NCI-H345 treated with DMSO at 0.1 percent for 48 hours (cell line): ENCODE measurements at regions not wholly inside any gene's neighbourhood (a gene's known extent, or its start where the extent isn't known, plus 50 kb on each side); places are given as distances from the start of the nearest gene placed in this dataset.

Source experiments
- DNase-seq: peaks from one replicate; lab custom pipeline; 2025; ENCODE audit not compliant: unreplicated experiment; lab: John Stamatoyannopoulos, UW

- DNase-seq: no peak
These were observed 263.8 kb downstream of the SYK start for GRCh38 chr9:91065231-91066041.

- DNase-seq: no peak
These were observed 264.4 kb downstream of the SYK start for GRCh38 chr9:91066042-91066415.

GRCh38 chr9:91066856-91067255 is 265.2 kb downstream of the SYK start:
- no peak for DNase-seq

- no peak for DNase-seq
These were observed 265.8 kb downstream of the SYK start for GRCh38 chr9:91067306-91067860.

- no peak for DNase-seq
These were observed 269.8 kb downstream of the SYK start for GRCh38 chr9:91071184-91071990.

GRCh38 chr9:91073049-91073810 is 271.6 kb downstream of the SYK start:
- DNase-seq: peak; percentile 17

- no peak for DNase-seq
These were observed 272.5 kb downstream of the SYK start for GRCh38 chr9:91073811-91074771.

- DNase-seq: no peak
These were observed 273.2 kb downstream of the SYK start for GRCh38 chr9:91074866-91075265.

- no peak for DNase-seq
These were observed 273.7 kb downstream of the SYK start for GRCh38 chr9:91075279-91075678.

- no peak for DNase-seq
These were observed 276.2 kb downstream of the SYK start for GRCh38 chr9:91077624-91078368.

- no peak for DNase-seq
These were observed 276.7 kb downstream of the SYK start for GRCh38 chr9:91078369-91078695.

- no peak for DNase-seq
These were observed 279.0 kb downstream of the AUH start for GRCh38 chr9:91082731-91083130.

- DNase-seq: no peak
These were observed 276.7 kb downstream of the AUH start for GRCh38 chr9:91084896-91085516.

- DNase-seq: no peak
These were observed 276.0 kb downstream of the AUH start for GRCh38 chr9:91085517-91086291.

GRCh38 chr9:91086657-91087461 is 274.9 kb downstream of the AUH start:
- DNase-seq: no peak

- no peak for DNase-seq
These were observed 274.3 kb downstream of the AUH start for GRCh38 chr9:91087462-91087759.

- no peak for DNase-seq
These were observed 272.2 kb downstream of the AUH start for GRCh38 chr9:91089405-91090129.
